H1 (cell line): ENCODE measurements at regions not wholly inside any gene's neighbourhood (a gene's known extent, or its start where the extent isn't known, plus 50 kb on each side); places are given as distances from the start of the nearest gene placed in this dataset.

Experiments used
- CTCF ChIA-PET: fragments of 300-600 bp; sonication (Branson Sonifier 250); formaldehyde crosslinking; loops from one replicate; lab custom pipeline; 2021; ENCODE audit not compliant: partially characterized antibody; lab: Charles Lee
- POLR2A ChIA-PET: fragments of 300-600 bp; sonication (Branson Sonifier 250); formaldehyde crosslinking; loops from one replicate; lab custom pipeline; 2021; ENCODE audit warnings: inconsistent platforms; ENCODE audit not compliant: partially characterized antibody; lab: Charles Lee
- DNase-seq, 2 experiments: peaks; one replicate each; pipeline versions ENCODE4 v3.0.0 to v3.0.0-alpha.2; 2010 to 2022; ENCODE audit warnings: low spot score in 2 of 2, low read depth in 1 of 2, mixed read lengths in 1 of 2
- FAIRE-seq: peaks from 2 replicates; lab custom pipeline; 2011; peaks lifted over from hg19 to GRCh38; lab: Jason Lieb, UNC
- H2AFZ ChIP-seq: 2 replicates; pipeline ENCODE4 v1.8.1; 2012; ENCODE audit warnings: low read length, inconsistent platforms
- H2AK5ac ChIP-seq: 2 replicates; pipeline ENCODE4 v1.6.1; 2013; ENCODE audit warnings: low read depth, low read length
- H2BK120ac ChIP-seq: replicated peaks from 2 replicates; pipeline ENCODE3; 2013; ENCODE audit warnings: low read depth, low read length, inconsistent platforms
- H2BK12ac ChIP-seq: 2 replicates; pipeline ENCODE4 v1.6.1; 2013; ENCODE audit warnings: low read depth, low read length
- H2BK15ac ChIP-seq: 2 replicates; pipeline ENCODE4 v1.6.1; 2013; ENCODE audit warnings: low read length
- H2BK20ac ChIP-seq: 2 replicates; pipeline ENCODE4 v1.6.1; 2013; ENCODE audit warnings: low read length
- H2BK5ac ChIP-seq: 2 replicates; pipeline ENCODE4 v1.6.1; 2013; ENCODE audit warnings: low read depth, low read length
- H3K14ac ChIP-seq: 2 replicates; pipeline ENCODE4 v1.6.1; 2013; ENCODE audit warnings: inconsistent platforms; ENCODE audit not compliant: insufficient read length
- H3K18ac ChIP-seq: 2 replicates; pipeline ENCODE4 v1.6.1; 2013; ENCODE audit warnings: low read length; ENCODE audit errors: extremely low read depth
- H3K23ac ChIP-seq: 2 replicates; pipeline ENCODE4 v1.6.1; 2013; ENCODE audit warnings: inconsistent platforms; ENCODE audit not compliant: insufficient read length
- H3K23me2 ChIP-seq: 2 replicates; pipeline ENCODE4 v1.6.1; 2013; ENCODE audit warnings: low read depth, low read length
- H3K27ac ChIP-seq: 2 replicates; pipeline ENCODE4 v1.6.1; 2011; ENCODE audit warnings: low read depth, low read length, inconsistent platforms
- H3K27me3 ChIP-seq, 4 experiments: replicated peaks in 1 of 4; 1 replicate in 1 of 4; 2 replicates in 3 of 4; pipeline versions ENCODE4 v1.6.1 to v1.8.1; 2011 to 2013; ENCODE audit warnings: low read length in 3 of 4, mild to moderate bottlenecking in 3 of 4, inconsistent platforms in 2 of 4, mixed read lengths in 2 of 4, moderate library complexity in 1 of 4; ENCODE audit not compliant: control insufficient read depth in 3 of 4, insufficient read depth in 3 of 4; ENCODE audit errors: extremely low read depth in 1 of 4
- H3K36me3 ChIP-seq, 4 experiments: 2 replicates each; pipeline versions ENCODE4 v1.6.1 to v1.8.1; 2011 to 2013; ENCODE audit warnings: mild to moderate bottlenecking in 4 of 4, low read length in 3 of 4, moderate library complexity in 2 of 4, control low read depth in 1 of 4, inconsistent platforms in 1 of 4; ENCODE audit not compliant: insufficient read depth in 4 of 4, control insufficient read depth in 2 of 4
- H3K4ac ChIP-seq: replicated peaks from 2 replicates; pipeline ENCODE3; 2013; ENCODE audit warnings: low read length, low read depth, mixed read lengths, inconsistent platforms; ENCODE audit not compliant: insufficient read length
- H3K4me1 ChIP-seq, 4 experiments: replicated peaks in 1 of 4; 1 replicate in 1 of 4; 2 replicates in 3 of 4; pipeline versions ENCODE4 v1.6.1 to v1.8.1; 2011 to 2013; ENCODE audit warnings: low read length in 3 of 4, inconsistent platforms in 2 of 4, mixed read lengths in 1 of 4; ENCODE audit not compliant: insufficient read depth in 4 of 4, control insufficient read depth in 3 of 4
- H3K4me2 ChIP-seq, 2 experiments: 2 replicates each; pipeline versions ENCODE4 v1.6.1 to v1.8.1; 2011 to 2013; ENCODE audit warnings: low read depth in 2 of 2, low read length in 2 of 2, control low read depth in 1 of 2, inconsistent platforms in 1 of 2, mild to moderate bottlenecking in 1 of 2; ENCODE audit not compliant: insufficient read depth in 1 of 2
- H3K4me3 ChIP-seq, 4 experiments: fragments of 200-600, 300-600 bp in 1 of 4; sonication (generic), shearing (Covaris generic), sonication (Bioruptor Twin) in 1 of 4; 2 replicates each; pipeline versions ENCODE4 v1.5.1 to v1.8.1; 2011 to 2016; ENCODE audit warnings: low read length in 4 of 4, low read depth in 3 of 4, control low read depth in 2 of 4, inconsistent platforms in 2 of 4, mild to moderate bottlenecking in 2 of 4, mixed read lengths in 1 of 4, moderate library complexity in 1 of 4; ENCODE audit not compliant: insufficient read depth in 2 of 4; ENCODE audit errors: extremely low read depth in 1 of 4
- H3K56ac ChIP-seq: replicated peaks from 2 replicates; pipeline ENCODE3; 2013; ENCODE audit warnings: low read depth, mild to moderate bottlenecking, mixed read lengths, low read length, inconsistent platforms; ENCODE audit not compliant: insufficient read length
- H3K79me1 ChIP-seq: 2 replicates; pipeline ENCODE4 v1.6.1; 2013; ENCODE audit warnings: low read depth, low read length, control low read depth
- H3K79me2 ChIP-seq, 2 experiments: 2 replicates each; pipeline versions ENCODE4 v1.6.1 to v1.8.1; 2012 to 2013; ENCODE audit warnings: low read length in 2 of 2, mild to moderate bottlenecking in 2 of 2, inconsistent platforms in 1 of 2; ENCODE audit not compliant: insufficient read depth in 2 of 2, control insufficient read depth in 1 of 2
- H3K9ac ChIP-seq, 4 experiments: replicated peaks in 1 of 4; 1 replicate in 1 of 4; 2 replicates in 3 of 4; pipeline versions ENCODE4 v1.6.1 to v1.8.1; 2011 to 2013; ENCODE audit warnings: low read depth in 3 of 4, low read length in 3 of 4, control low read depth in 2 of 4, mild to moderate bottlenecking in 2 of 4, moderate library complexity in 2 of 4, inconsistent platforms in 1 of 4; ENCODE audit errors: extremely low read depth in 1 of 4
- H3K9me3 ChIP-seq, 2 experiments: 2 replicates each; pipeline versions ENCODE4 v1.6.1 to v1.8.1; 2012 to 2013; ENCODE audit warnings: mild to moderate bottlenecking in 2 of 2, moderate library complexity in 2 of 2, control low read depth in 1 of 2, inconsistent platforms in 1 of 2, low read depth in 1 of 2, low read length in 1 of 2, mixed read lengths in 1 of 2; ENCODE audit not compliant: insufficient read depth in 2 of 2
- H4K20me1 ChIP-seq, 2 experiments: replicated peaks in 1 of 2; 2 replicates each; pipeline versions ENCODE3 to v1.8.1; 2011 to 2013; ENCODE audit warnings: inconsistent platforms in 2 of 2, low read length in 2 of 2, mild to moderate bottlenecking in 1 of 2; ENCODE audit not compliant: insufficient read depth in 2 of 2, control insufficient read depth in 1 of 2
- H4K5ac ChIP-seq: 2 replicates; pipeline ENCODE4 v1.6.1; 2013; ENCODE audit warnings: low read length, low read depth, mixed read lengths, inconsistent platforms; ENCODE audit not compliant: insufficient read length
- H4K8ac ChIP-seq: 2 replicates; pipeline ENCODE4 v1.8.0; 2013; ENCODE audit warnings: mild to moderate bottlenecking, moderate library complexity, low read length, inconsistent platforms; ENCODE audit not compliant: insufficient read depth; ENCODE audit errors: extremely low read depth
- H4K91ac ChIP-seq: replicated peaks from 2 replicates; pipeline ENCODE3; 2013; ENCODE audit warnings: low read length, mixed read lengths, inconsistent platforms; ENCODE audit not compliant: insufficient read length
- ASH2L ChIP-seq: fragments of 200-600, 300-600 bp; sonication (generic); IDR thresholded peaks from one replicate; pipeline ENCODE4 v1.7.1; 2017; ENCODE audit warnings: low read length
- ATF3 ChIP-seq: IDR thresholded peaks from 2 replicates; pipeline ENCODE4 v1.6.1; 2011; ENCODE audit warnings: low read depth, mild to moderate bottlenecking, low read length; ENCODE audit not compliant: insufficient read depth
- BCL11A ChIP-seq, 2 experiments: IDR thresholded peaks; one replicate each; pipeline ENCODE4 v1.6.1; 2011; ENCODE audit warnings: low read depth in 2 of 2, low read length in 2 of 2, mild to moderate bottlenecking in 2 of 2
- CEBPB ChIP-seq: IDR thresholded peaks from 2 replicates; pipeline ENCODE4 v1.6.1; 2012; ENCODE audit warnings: low read depth, low read length
- E2F6 ChIP-seq: IDR thresholded peaks from 2 replicates; pipeline ENCODE4 v1.6.1; 2012; ENCODE audit warnings: inconsistent platforms
- GTF2F1 ChIP-seq: IDR thresholded peaks from 2 replicates; pipeline ENCODE4 v1.6.1; 2012; ENCODE audit warnings: low read depth, low read length, improper control_type of control experiment, borderline replicate concordance
- HDAC2 ChIP-seq, 2 experiments: fragments of 300-600 bp in 1 of 2; sonication (generic) in 1 of 2; IDR thresholded peaks; 2 replicates each; pipeline ENCODE4 v1.6.1; 2011 to 2012; ENCODE audit warnings: low read depth in 2 of 2, low read length in 2 of 2, mild to moderate bottlenecking in 2 of 2, moderate library complexity in 2 of 2, borderline replicate concordance in 1 of 2, inconsistent platforms in 1 of 2
- MAFK ChIP-seq: IDR thresholded peaks from 2 replicates; pipeline ENCODE4 v1.6.1; 2012; ENCODE audit warnings: low read depth, mild to moderate bottlenecking, improper control_type of control experiment, low read length
- RFX5 ChIP-seq: IDR thresholded peaks from 2 replicates; pipeline ENCODE4 v1.6.1; 2011; ENCODE audit warnings: low read depth, low read length, improper control_type of control experiment, borderline replicate concordance
- RXRA ChIP-seq: IDR thresholded peaks from 2 replicates; pipeline ENCODE4 v1.6.1; 2011; ENCODE audit warnings: low read depth, mild to moderate bottlenecking, low read length, moderate library complexity; ENCODE audit not compliant: insufficient read depth
- SIN3A ChIP-seq, 2 experiments: IDR thresholded peaks in 1 of 2; conservative IDR thresholded peaks in 1 of 2; 2 replicates each; pipeline ENCODE4 v1.6.1; 2011 to 2012; ENCODE audit warnings: low read length in 2 of 2, improper control_type of control experiment in 1 of 2, low read depth in 1 of 2, mild to moderate bottlenecking in 1 of 2
- SIRT6 ChIP-seq: IDR thresholded peaks from one replicate; pipeline ENCODE4 v1.7.1; 2012; ENCODE audit warnings: low read length, inconsistent platforms
- SIX5 ChIP-seq: IDR thresholded peaks from 2 replicates; pipeline ENCODE4 v1.6.1; 2011; ENCODE audit warnings: mild to moderate bottlenecking, low read depth, low read length
- SRF ChIP-seq: IDR thresholded peaks from 2 replicates; pipeline ENCODE4 v1.6.1; 2011; ENCODE audit warnings: mild to moderate bottlenecking, low read depth, low read length, moderate library complexity
- WGBS, 2 experiments: shearing (Covaris generic) in 1 of 2; methylation state at CpG; one replicate each; pipeline versions ENCODE4 v1.1.6 to v1.1.7; 2013 to 2015; ENCODE audit warnings: low lambda C conversion rate in 2 of 2, mixed read lengths in 2 of 2, inconsistent platforms in 1 of 2, low coverage in 1 of 2, missing lambda C conversion rate in 1 of 2; ENCODE audit not compliant: insufficient replicate concordance in 2 of 2, insufficient coverage in 1 of 2, insufficient read length in 1 of 2; ENCODE audit errors: extremely low coverage in 1 of 2, missing lambda C conversion rate in 1 of 2; 5-methylcytosine and 5-hydroxymethylcytosine counted together

- Histone ChIP-seq H3K9ac (no peak overlapping the region), H2AK5ac (no peak overlapping the region), H3K23me2 (no peaks in the 10 kb centered on the region), H3K18ac (no peak overlapping the region), H3K56ac (no peak overlapping the region), H3K79me1 (no peaks in the 10 kb centered on the region), H3K36me3 (no peaks in the 10 kb centered on the region), H4K5ac (no peak overlapping the region), H3K4me3 (no peak overlapping the region), H3K14ac (no peak overlapping the region), H3K4me1 (no peaks in the 10 kb centered on the region), H4K91ac (no peak overlapping the region), H3K79me2 (no peaks in the 10 kb centered on the region), H3K4me2 (no peak overlapping the region), H3K4ac (no peak overlapping the region), H2BK12ac (no peak overlapping the region), H2BK120ac (no peak overlapping the region), H3K9me3 (peaks cover 82 to 94% of the 10 kb centered on the region in 2 experiments), H3K27me3 (no peaks in the 10 kb centered on the region), H2BK5ac (no peak overlapping the region), H4K8ac (no peak overlapping the region), H3K23ac (no peak overlapping the region), H4K20me1 (no peaks in the 10 kb centered on the region), H2BK20ac (no peak overlapping the region), H3K27ac (no peak overlapping the region), H2BK15ac (no peak overlapping the region), H2AFZ (no peak overlapping the region)
- POLR2A ChIA-PET: no interaction called here
- FAIRE-seq (no peak), DNase-seq (no peak)
- WGBS, 2 experiments: 85% methylated on average over 4 of the region's 4 CpGs; no CpG with 5 or more reads in 1 of the 2 experiments
- CTCF ChIA-PET: interaction anchor here (1.1 kb wide), 1 partner anchor 16 kb away, joined by 3 read pairs; no protein-coding TSS in a partner anchor
- no peak for TF ChIP-seq BCL11A (IDR thresholded peaks at IDR 0.05; ENCODE audit: low read depth in 2 of 2, low read length in 2 of 2)
- no peak for TF ChIP-seq CEBPB
- no peak for TF ChIP-seq SIN3A (conservative IDR thresholded peaks at IDR 0.05 in 1 of 2, IDR thresholded peaks at IDR 0.05 in 1 of 2; ENCODE audit: low read depth in 1 of 2, low read length in 2 of 2)
- no peak for TF ChIP-seq ASH2L
- no peak for TF ChIP-seq RXRA
- no peak for TF ChIP-seq GTF2F1
- no peak for TF ChIP-seq SRF
- TF ChIP-seq SIRT6: no peak
- no peak for TF ChIP-seq MAFK
- no peak for TF ChIP-seq HDAC2 (IDR thresholded peaks at IDR 0.05; ENCODE audit: borderline replicate concordance in 1 of 2, low read depth in 2 of 2, low read length in 2 of 2)
- TF ChIP-seq SIX5: no peak
- TF ChIP-seq ATF3: no peak
- TF ChIP-seq RFX5: no peak
- TF ChIP-seq E2F6: no peak
Measured at GRCh38 chr6:159440349-159440748, 252.7 kb downstream of the SOD2 start.
